ENCODE measurements at regions not wholly inside any gene's neighbourhood (a gene's known extent, or its start where the extent isn't known, plus 50 kb on each side); places are given as distances from the start of the nearest gene placed in this dataset.
A peak's percentile ranks its signal among the peaks of the same experiment; 100 is the strongest.

- no peak for DNase-seq (ENCODE audit: low read depth)
Observed at GRCh38 chr10:25661632-25662031, 272.4 kb upstream of the MYO3A start.

GRCh38 chr10:25666276-25666675 is 267.8 kb upstream of the MYO3A start:
- DNase-seq (ENCODE audit: low read depth), result no peak

GRCh38 chr10:25675204-25675603 is 258.8 kb upstream of the MYO3A start:
- no peak for DNase-seq (ENCODE audit: low read depth)

GRCh38 chr10:25675615-25676014 is 258.4 kb upstream of the MYO3A start:
- DNase-seq (ENCODE audit: low read depth), result no peak

GRCh38 chr10:25678220-25678619 is 255.8 kb upstream of the MYO3A start:
- DNase-seq (ENCODE audit: low read depth), result no peak

GRCh38 chr10:25678666-25679065 is 255.4 kb upstream of the MYO3A start:
- no peak for DNase-seq (ENCODE audit: low read depth)

- peak; percentile 18 for DNase-seq (ENCODE audit: low read depth)
Observed at GRCh38 chr10:25682203-25682851, 251.7 kb upstream of the MYO3A start.

GRCh38 chr10:25683344-25683743 is 250.7 kb upstream of the MYO3A start:
- DNase-seq (ENCODE audit: low read depth), result no peak

GRCh38 chr10:25687521-25687920 is 246.5 kb upstream of the MYO3A start:
- DNase-seq (ENCODE audit: low read depth), result no peak

- no peak for DNase-seq (ENCODE audit: low read depth)
Observed at GRCh38 chr10:25689346-25690100, 244.5 kb upstream of the MYO3A start.

GRCh38 chr10:25692761-25693160 is 241.3 kb upstream of the MYO3A start:
- no peak for DNase-seq (ENCODE audit: low read depth)

GRCh38 chr10:25694206-25694933 is 239.7 kb upstream of the MYO3A start:
- DNase-seq (ENCODE audit: low read depth), result no peak

- DNase-seq (ENCODE audit: low read depth), result no peak
Observed at GRCh38 chr10:25694971-25695370, 239.1 kb upstream of the MYO3A start.

- no peak for DNase-seq (ENCODE audit: low read depth)
Observed at GRCh38 chr10:25695586-25695985, 238.4 kb upstream of the MYO3A start.

GRCh38 chr10:25696013-25696708 is 237.9 kb upstream of the MYO3A start:
- no peak for DNase-seq (ENCODE audit: low read depth)

- DNase-seq (ENCODE audit: low read depth), result no peak
Observed at GRCh38 chr10:25697412-25697811, 236.6 kb upstream of the MYO3A start.

- DNase-seq (ENCODE audit: low read depth), result no peak
Observed at GRCh38 chr10:25698638-25699037, 235.4 kb upstream of the MYO3A start.

- DNase-seq (ENCODE audit: low read depth), result no peak
Observed at GRCh38 chr10:25699631-25700030, 234.4 kb upstream of the MYO3A start.

- no peak for DNase-seq (ENCODE audit: low read depth)
Observed at GRCh38 chr10:25701652-25702051, 232.4 kb upstream of the MYO3A start.

GRCh38 chr10:25704622-25705021 is 229.4 kb upstream of the MYO3A start:
- no peak for DNase-seq (ENCODE audit: low read depth)

GRCh38 chr10:25707572-25707971 is 226.5 kb upstream of the MYO3A start:
- no peak for DNase-seq (ENCODE audit: low read depth)

GRCh38 chr10:25707976-25708671 is 225.9 kb upstream of the MYO3A start:
- no peak for DNase-seq (ENCODE audit: low read depth)

Measured in stromal cell of bone marrow (primary cell).